ENCODE measurements at regions not wholly inside any gene's neighbourhood (a gene's known extent, or its start where the extent isn't known, plus 50 kb on each side); places are given as distances from the start of the nearest gene placed in this dataset.

DNA sequence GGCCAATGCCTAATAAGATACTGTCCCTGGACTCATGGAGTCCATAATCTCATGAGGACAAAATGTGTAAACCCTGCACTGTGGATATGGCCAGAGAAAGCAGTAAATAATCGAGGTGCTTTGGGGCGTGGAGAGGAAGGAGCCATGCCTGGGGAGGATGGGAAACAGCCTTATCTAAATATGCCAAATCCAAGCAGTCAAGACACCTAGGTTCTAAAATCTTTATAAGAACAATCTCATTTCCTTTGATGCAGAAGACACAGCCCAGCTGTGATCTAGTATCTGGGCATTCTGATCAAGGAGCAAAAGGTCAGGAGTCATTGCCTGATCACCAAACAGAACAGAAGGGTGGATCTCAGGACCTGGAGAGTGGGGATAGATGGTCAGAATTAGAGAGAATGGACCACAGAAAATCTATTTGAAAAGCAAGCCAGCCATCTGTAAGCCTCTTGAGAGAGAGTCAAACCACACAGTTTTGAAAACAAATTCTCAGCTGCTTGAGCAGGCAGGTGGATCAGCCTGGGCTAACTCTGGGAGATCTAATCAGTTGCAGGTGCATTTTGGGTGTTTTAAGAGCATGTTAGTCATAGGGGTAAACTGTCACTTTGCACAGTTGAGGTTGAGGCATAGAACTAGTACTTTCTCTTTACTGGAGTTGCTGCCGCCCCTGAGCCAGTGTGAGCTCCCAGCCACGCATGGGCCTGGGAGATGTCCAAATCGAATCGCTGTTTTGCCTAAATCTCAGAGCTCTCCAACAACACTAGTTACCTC is 130.8 kb upstream of the TNFAIP3 start:
- in situ Hi-C loops (cut with HindIII; ENCODE audit: low pct_unique_long_range_greater_than_20kb, low sequenced_read_pairs) = no loop called here
- TF ChIP-seq SIN3A (IDR thresholded peaks at IDR 0.05; ENCODE audit: borderline replicate concordance, insufficient read depth, low read depth, low read length) (no peak), CTCF (IDR thresholded peaks at IDR 0.05) (no peak), POLR2AphosphoS5 (IDR thresholded peaks at IDR 0.05; ENCODE audit: low read depth, low read length) (no peak), TCF7L2 (IDR thresholded peaks at IDR 0.05; ENCODE audit: low read depth, low read length) (no peak), REST (IDR thresholded peaks at IDR 0.05; ENCODE audit: insufficient read depth in 1 of 2, low read depth in 2 of 2, low read length in 1 of 2) (no peak)
- Histone ChIP-seq H3K27me3 (ENCODE audit: control insufficient read depth, insufficient read depth, low read length) (peaks cover 1% of the 10 kb centered on the region; the same call in 1 of the 2 replicates), H3K36me3 (ENCODE audit: control insufficient read depth, insufficient read depth, low read length) (no peaks in the 10 kb centered on the region), H3K4me3 (ENCODE audit: low read depth in 2 of 2, low read length in 2 of 2) (no peak overlapping the region), H3K9me3 (ENCODE audit: control insufficient read depth, insufficient read depth, low read depth, low read length) (no peaks in the 10 kb centered on the region), H3K4me1 (ENCODE audit: control insufficient read depth, insufficient read depth, low read length) (no peaks in the 10 kb centered on the region), H3K27ac (ENCODE audit: low read length) (no peak overlapping the region)
- no peak for ATAC-seq
- POLR2A ChIA-PET = no interaction called here
- BruUV-seq (replicated peaks) = no TSS peak
- DNase-seq (ENCODE audit: low read depth, low spot score) = no peak
- intact Hi-C loops (cut with micrococcal nuclease; ENCODE audit: unreplicated experiment) = no loop called here
- CTCF ChIA-PET = no interaction called here

- DNase-seq (ENCODE audit: low read depth, low spot score) = no peak
- intact Hi-C loops (cut with micrococcal nuclease; ENCODE audit: unreplicated experiment) = no loop called here
- Histone ChIP-seq H3K4me1 (ENCODE audit: control insufficient read depth, insufficient read depth, low read length) (no peaks in the 10 kb centered on the region), H3K36me3 (ENCODE audit: control insufficient read depth, insufficient read depth, low read length) (no peaks in the 10 kb centered on the region), H3K27ac (ENCODE audit: low read length) (no peak overlapping the region), H3K27me3 (ENCODE audit: control insufficient read depth, insufficient read depth, low read length) (peaks cover 2% of the 10 kb centered on the region; the same call in 1 of the 2 replicates), H3K4me3 (ENCODE audit: low read depth in 2 of 2, low read length in 2 of 2) (no peak overlapping the region), H3K9me3 (ENCODE audit: control insufficient read depth, insufficient read depth, low read depth, low read length) (no peaks in the 10 kb centered on the region)
- no peak for ATAC-seq
- TF ChIP-seq POLR2AphosphoS5 (IDR thresholded peaks at IDR 0.05; ENCODE audit: low read depth, low read length) (no peak), REST (IDR thresholded peaks at IDR 0.05; ENCODE audit: insufficient read depth in 1 of 2, low read depth in 2 of 2, low read length in 1 of 2) (no peak), TCF7L2 (IDR thresholded peaks at IDR 0.05; ENCODE audit: low read depth, low read length) (no peak), SIN3A (IDR thresholded peaks at IDR 0.05; ENCODE audit: borderline replicate concordance, insufficient read depth, low read depth, low read length) (no peak), CTCF (IDR thresholded peaks at IDR 0.05) (no peak)
- BruUV-seq (replicated peaks) = no TSS peak
- in situ Hi-C loops (cut with HindIII; ENCODE audit: low pct_unique_long_range_greater_than_20kb, low sequenced_read_pairs) = no loop called here
- POLR2A ChIA-PET = no interaction called here
- CTCF ChIA-PET = no interaction called here
These were observed 130.1 kb upstream of the TNFAIP3 start for GRCh38 chr6:137736911-137737310.

Measured in Panc1 (cell line).